Omental fat pad (tissue), 3 donors: ENCODE measurements at regions not wholly inside any gene's neighbourhood (a gene's known extent, or its start where the extent isn't known, plus 50 kb on each side); places are given as distances from the start of the nearest gene placed in this dataset.

Source experiments
- ATAC-seq: fragments of 150-250 bp; one replicate; pipeline ENCODE4 v1.9.1; 2016; ENCODE audit warnings: mild to moderate bottlenecking, moderate library complexity; ENCODE audit not compliant: low FRiP score
- DNase-seq: peaks from one replicate; pipeline ENCODE4 v3.0.0-alpha.2; 2019; ENCODE audit warnings: low spot score
- TF ChIP-seq, protein P1 (sequence below), 3 donors: fragments of 450-650 bp; IDR thresholded peaks; one replicate each; pipeline ENCODE4 v1.5.1; 2016 to 2017; ENCODE audit warnings: antibody characterized with exemption in 3 of 3, mild to moderate bottlenecking in 3 of 3, moderate library complexity in 2 of 3

GRCh38 chr2:43102366-43103092 is 123.9 kb downstream of the ZFP36L2 start:
- ATAC-seq, result no peak
- DNase-seq, result no peak
- TF ChIP-seq, protein P1, sequence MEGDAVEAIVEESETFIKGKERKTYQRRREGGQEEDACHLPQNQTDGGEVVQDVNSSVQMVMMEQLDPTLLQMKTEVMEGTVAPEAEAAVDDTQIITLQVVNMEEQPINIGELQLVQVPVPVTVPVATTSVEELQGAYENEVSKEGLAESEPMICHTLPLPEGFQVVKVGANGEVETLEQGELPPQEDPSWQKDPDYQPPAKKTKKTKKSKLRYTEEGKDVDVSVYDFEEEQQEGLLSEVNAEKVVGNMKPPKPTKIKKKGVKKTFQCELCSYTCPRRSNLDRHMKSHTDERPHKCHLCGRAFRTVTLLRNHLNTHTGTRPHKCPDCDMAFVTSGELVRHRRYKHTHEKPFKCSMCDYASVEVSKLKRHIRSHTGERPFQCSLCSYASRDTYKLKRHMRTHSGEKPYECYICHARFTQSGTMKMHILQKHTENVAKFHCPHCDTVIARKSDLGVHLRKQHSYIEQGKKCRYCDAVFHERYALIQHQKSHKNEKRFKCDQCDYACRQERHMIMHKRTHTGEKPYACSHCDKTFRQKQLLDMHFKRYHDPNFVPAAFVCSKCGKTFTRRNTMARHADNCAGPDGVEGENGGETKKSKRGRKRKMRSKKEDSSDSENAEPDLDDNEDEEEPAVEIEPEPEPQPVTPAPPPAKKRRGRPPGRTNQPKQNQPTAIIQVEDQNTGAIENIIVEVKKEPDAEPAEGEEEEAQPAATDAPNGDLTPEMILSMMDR (IDR thresholded peaks at IDR 0.05), result no peak

- DNase-seq (no peak), ATAC-seq (no peak)
- TF ChIP-seq, protein P1 (IDR thresholded peaks at IDR 0.05), result no peak
Measured at GRCh38 chr2:43101751-43102150, 124.7 kb downstream of the ZFP36L2 start.

DNA sequence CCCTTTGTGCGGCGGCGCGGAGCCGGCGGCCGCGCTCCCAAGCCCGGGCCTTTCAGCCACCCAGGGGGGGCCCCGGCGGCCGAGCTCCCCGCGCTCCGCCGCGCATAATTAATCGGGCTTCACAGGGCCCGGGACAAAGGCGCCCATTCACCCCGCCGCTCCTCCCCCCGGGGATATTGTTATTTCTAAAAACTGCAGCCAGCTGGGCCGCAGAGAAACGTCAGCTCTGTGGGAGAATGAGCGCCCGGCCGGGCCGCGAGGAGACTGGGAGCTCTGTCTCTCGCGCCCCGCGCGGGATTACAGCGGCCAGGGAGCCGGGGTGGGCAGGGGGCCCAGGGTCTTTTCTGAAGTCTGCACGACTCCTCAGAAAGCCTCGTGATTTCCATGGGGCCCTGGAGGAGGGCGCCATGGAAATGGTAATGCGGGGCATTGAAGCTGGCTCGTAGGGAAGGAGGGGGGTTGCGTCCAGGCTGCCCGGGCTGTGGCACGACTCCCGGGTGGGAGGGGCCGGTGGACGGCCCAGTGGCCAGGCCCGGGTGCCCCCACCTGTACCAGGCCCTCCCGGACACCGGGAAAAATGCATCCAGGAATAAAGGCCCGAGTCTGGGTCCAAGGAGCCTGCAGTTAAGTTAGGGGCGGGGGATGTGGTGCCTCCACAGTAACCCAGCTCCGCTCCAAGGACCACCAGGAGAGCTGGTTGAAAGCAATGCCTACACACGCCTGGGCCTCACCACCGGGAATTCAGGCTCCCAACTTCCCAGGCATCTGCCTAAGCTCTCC is 125.3 kb downstream of the ZFP36L2 start:
- TF ChIP-seq, protein P1 (IDR thresholded peaks at IDR 0.05), result no peak
- ATAC-seq (peak; percentile 75), DNase-seq (no peak)

- TF ChIP-seq, protein P1 (IDR thresholded peaks at IDR 0.05), result no peak
- DNase-seq (no peak), ATAC-seq (no peak)
Measured at GRCh38 chr2:43100362-43100882, 126.0 kb downstream of the ZFP36L2 start.

DNA sequence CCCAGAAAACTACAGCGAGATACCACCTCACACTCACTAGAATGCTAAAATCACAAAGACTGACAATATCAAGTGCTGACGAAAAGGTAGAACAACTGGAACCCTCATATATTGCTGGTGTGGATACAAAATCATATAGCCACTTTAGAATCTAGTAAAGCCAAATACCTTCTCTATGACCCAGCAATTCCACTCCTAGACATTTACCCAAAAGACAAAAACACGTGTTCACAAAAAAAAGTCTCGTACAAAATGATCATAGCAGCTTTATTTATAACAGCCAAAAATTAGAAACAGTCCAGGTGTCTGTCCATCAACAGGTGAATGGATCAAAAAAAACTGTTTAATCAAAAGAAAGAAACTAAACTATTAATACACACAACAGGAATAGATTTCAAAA is 126.6 kb downstream of the ZFP36L2 start:
- no peak for DNase-seq
- TF ChIP-seq, protein P1 (IDR thresholded peaks at IDR 0.05), result no peak
- no peak for ATAC-seq

DNA sequence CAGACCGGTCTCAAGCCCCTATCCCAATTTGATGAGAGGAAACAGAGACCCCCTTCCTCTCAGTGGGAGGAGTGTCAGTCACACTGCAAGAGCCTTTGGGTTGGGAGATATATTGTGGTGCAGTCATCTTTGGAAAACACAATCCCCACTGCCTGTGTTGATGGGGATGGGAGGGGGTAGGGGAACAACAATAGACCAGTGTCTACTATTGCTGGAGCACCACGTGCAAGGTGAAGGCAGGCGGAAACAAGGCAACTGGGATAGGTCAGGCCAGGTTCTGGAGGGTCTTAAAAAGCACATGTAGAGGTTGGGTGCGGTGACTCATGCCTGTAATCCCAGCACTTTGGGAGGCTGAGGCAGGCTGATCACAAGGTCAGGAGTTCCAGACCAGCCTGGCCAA is 127.9 kb downstream of the ZFP36L2 start:
- no peak for DNase-seq
- ATAC-seq, result no peak
- TF ChIP-seq, protein P1 (IDR thresholded peaks at IDR 0.05), result no peak
